ENCODE measurements at regions not wholly inside any gene's neighbourhood (a gene's known extent, or its start where the extent isn't known, plus 50 kb on each side); places are given as distances from the start of the nearest gene placed in this dataset.

- Histone ChIP-seq H4K20me1 (replicated peaks; ENCODE audit: insufficient read depth) (no peaks in the 10 kb centered on the region), H3K27me3 (ENCODE audit: insufficient read depth) (no peaks in the 10 kb centered on the region), H3F3A (replicated peaks; ENCODE audit: low read depth) (no peaks in the 10 kb centered on the region), H3K4me2 (no peak overlapping the region), H3K9me2 (ENCODE audit: insufficient read depth) (no peaks in the 10 kb centered on the region), H3K36me3 (ENCODE audit: insufficient read depth) (no peaks in the 10 kb centered on the region), H3K4me1 (ENCODE audit: insufficient read depth) (no peaks in the 10 kb centered on the region), H3K27ac (ENCODE audit: low read depth) (no peak overlapping the region), H3K4me3 (no peak overlapping the region), H2AFZ (no peak overlapping the region), H3K79me2 (replicated peaks; ENCODE audit: insufficient read depth) (no peaks in the 10 kb centered on the region)
- peak; percentile 69 for DNase-seq (ENCODE audit: low spot score)
- Mint-ChIP-seq H3K4me1 (peaks cover 6% of the 10 kb centered on the region; the same call in 2 of the 3 replicates), H3K27me3 (ENCODE audit: insufficient read depth, low read depth, poor library complexity) (no peaks in the 10 kb centered on the region), H3K27ac (no peak overlapping the region), H3K9me3 (no peaks in the 10 kb centered on the region), H3K4me3 (no peak overlapping the region), H3K36me3 (ENCODE audit: low read depth) (no peaks in the 10 kb centered on the region)
- TF ChIP-seq CTCF (conservative IDR thresholded peaks at IDR 0.05; ENCODE audit: low read depth in 2 of 2): peak; percentile 82 to 94
- no peak for TF ChIP-seq STAT1 (IDR thresholded peaks at IDR 0.05; ENCODE audit: unreplicated experiment)
- no peak for ATAC-seq
Observed at GRCh38 chr15:81939604-81940440, 106.0 kb downstream of the MEX3B start.

GRCh38 chr15:81937189-81937588 is 108.6 kb downstream of the MEX3B start:
- H2AFZ ChIP-seq: no peak overlapping the region
- H3K79me2 ChIP-seq (replicated peaks; ENCODE audit: insufficient read depth): no peaks in the 10 kb centered on the region
- no peaks in the 10 kb centered on the region for H3K27me3 Mint-ChIP-seq (ENCODE audit: insufficient read depth, low read depth, poor library complexity)
- H3K4me2 ChIP-seq: no peak overlapping the region
- no peaks in the 10 kb centered on the region for H3K9me3 Mint-ChIP-seq
- H4K20me1 ChIP-seq (replicated peaks; ENCODE audit: insufficient read depth): no peaks in the 10 kb centered on the region
- H3K36me3 ChIP-seq (ENCODE audit: insufficient read depth): no peaks in the 10 kb centered on the region
- no peaks in the 10 kb centered on the region for H3K4me1 ChIP-seq (ENCODE audit: insufficient read depth)
- no peak overlapping the region for H3K4me3 ChIP-seq
- no peak overlapping the region for H3K27ac Mint-ChIP-seq
- peaks cover 6% of the 10 kb centered on the region; the same call in 2 of the 3 replicates for H3K4me1 Mint-ChIP-seq
- H3K9me2 ChIP-seq (ENCODE audit: insufficient read depth): no peaks in the 10 kb centered on the region
- H3K4me3 Mint-ChIP-seq: no peak overlapping the region
- H3F3A ChIP-seq (replicated peaks; ENCODE audit: low read depth): no peaks in the 10 kb centered on the region
- no peak for ATAC-seq
- no peaks in the 10 kb centered on the region for H3K27me3 ChIP-seq (ENCODE audit: insufficient read depth)
- H3K36me3 Mint-ChIP-seq (ENCODE audit: low read depth): no peaks in the 10 kb centered on the region
- DNase-seq (ENCODE audit: low spot score): no peak
- H3K27ac ChIP-seq (ENCODE audit: low read depth): no peak overlapping the region
- TF ChIP-seq EZH2 (IDR thresholded peaks at IDR 0.05; ENCODE audit: low read depth, unreplicated experiment): no peak
- no peak for TF ChIP-seq POLR2AphosphoS5 (IDR thresholded peaks at IDR 0.05; ENCODE audit: low read depth)
- TF ChIP-seq ETS1 (IDR thresholded peaks at IDR 0.05): no peak
- no peak for TF ChIP-seq ZNF114 (CRISPR knock-in tag; IDR thresholded peaks at IDR 0.05)
- TF ChIP-seq ZNF462 (CRISPR knock-in tag; IDR thresholded peaks at IDR 0.05): no peak
- TF ChIP-seq CREB1 (CRISPR knock-in tag; IDR thresholded peaks at IDR 0.05; ENCODE audit: low read depth): no peak
- TF ChIP-seq STAT1 (IDR thresholded peaks at IDR 0.05; ENCODE audit: unreplicated experiment): no peak
- TF ChIP-seq ZNF331 (CRISPR knock-in tag; IDR thresholded peaks at IDR 0.05; ENCODE audit: low read depth): no peak
- TF ChIP-seq EZH2phosphoT487 (IDR thresholded peaks at IDR 0.05; ENCODE audit: unreplicated experiment): no peak
- no peak for TF ChIP-seq NANOG (IDR thresholded peaks at IDR 0.05; ENCODE audit: borderline replicate concordance)

Measured in GM23338 (cell line).